SU-DHL-6 (cell line): ENCODE measurements at regions not wholly inside any gene's neighbourhood (a gene's known extent, or its start where the extent isn't known, plus 50 kb on each side); places are given as distances from the start of the nearest gene placed in this dataset.

ENCODE experiments used
- H2AFZ ChIP-seq: fragments of 200-600 bp; sonication (generic); 2 replicates; pipeline ENCODE4 v1.6.1; 2014; ENCODE audit warnings: low read depth, mild to moderate bottlenecking, moderate library complexity, mixed read lengths, antibody characterized with exemption, low read length; ENCODE audit not compliant: severe bottlenecking
- H3F3A ChIP-seq: fragments of 200-600 bp; shearing (Covaris generic); 2 replicates; pipeline ENCODE4 v1.6.0; 2016; ENCODE audit warnings: antibody characterized with exemption, mild to moderate bottlenecking; ENCODE audit not compliant: insufficient read depth
- H3K27ac ChIP-seq: fragments of 200-600 bp; sonication (generic); 2 replicates; pipeline ENCODE4 v1.5.1; 2016; ENCODE audit warnings: low read depth, mild to moderate bottlenecking, low read length, moderate library complexity, mixed read lengths
- H3K27me3 ChIP-seq: fragments of 200-600 bp; sonication (generic), shearing (Covaris generic); 2 replicates; pipeline ENCODE4 v1.6.0; 2014; ENCODE audit warnings: mild to moderate bottlenecking, low read length
- H3K36me3 ChIP-seq: fragments of 200-600 bp; sonication (generic); 2 replicates; pipeline ENCODE4 v1.6.1; 2014; ENCODE audit warnings: mild to moderate bottlenecking, low read length, mixed read lengths
- H3K4me2 ChIP-seq: fragments of 300-600, 200-600 bp; shearing (Covaris generic), sonication (generic); 2 replicates; pipeline ENCODE4 v1.6.0; 2014; ENCODE audit warnings: low read length, low read depth, mild to moderate bottlenecking; ENCODE audit not compliant: poor library complexity, severe bottlenecking
- H3K4me3 ChIP-seq: fragments of 200-600 bp; sonication (generic); 2 replicates; pipeline ENCODE4 v1.5.1; 2014; ENCODE audit warnings: antibody characterized with exemption, low read length, mild to moderate bottlenecking, mixed read lengths; ENCODE audit not compliant: insufficient read depth, poor library complexity, severe bottlenecking
- H3K79me2 ChIP-seq: fragments of 200-600 bp; sonication (generic); 2 replicates; pipeline ENCODE4 v1.6.1; 2014; ENCODE audit warnings: mild to moderate bottlenecking, low read length, moderate library complexity; ENCODE audit not compliant: insufficient read depth
- H3K9ac ChIP-seq: fragments of 200-600 bp; sonication (generic); 2 replicates; pipeline ENCODE4 v1.7.0; 2014; ENCODE audit warnings: mild to moderate bottlenecking, low read length
- H3K9me2 ChIP-seq: fragments of 200-600 bp; sonication (generic); replicated peaks from 2 replicates; pipeline ENCODE4 v1.6.1; 2014; ENCODE audit warnings: low read length; ENCODE audit not compliant: insufficient read depth
- H3K9me3 ChIP-seq: fragments of 200-600 bp; sonication (generic); 2 replicates; pipeline ENCODE4 v1.6.1; 2014; ENCODE audit warnings: low read length, mixed read lengths; ENCODE audit not compliant: insufficient read depth
- H4K20me1 ChIP-seq: fragments of 200-600 bp; sonication (generic); 2 replicates; pipeline ENCODE4 v1.6.1; 2014; ENCODE audit warnings: low read depth, mild to moderate bottlenecking, antibody characterized with exemption, low read length, moderate library complexity, mixed read lengths
- EZH2phosphoT487 ChIP-seq: fragments of 200-600 bp; sonication (generic), shearing (Covaris generic); conservative IDR thresholded peaks from 2 replicates; pipeline ENCODE4 v1.6.1; 2018; ENCODE audit warnings: mild to moderate bottlenecking, antibody characterized with exemption, low read length, moderate library complexity, mixed read lengths
- TF ChIP-seq, protein P1 (sequence below): fragments of 200-600 bp; sonication (generic); IDR thresholded peaks from one replicate; pipeline ENCODE4 v1.5.1; 2017; ENCODE audit warnings: antibody characterized with exemption, mild to moderate bottlenecking, low read length, moderate library complexity; ENCODE audit not compliant: insufficient read depth, poor library complexity, severe bottlenecking

DNA sequence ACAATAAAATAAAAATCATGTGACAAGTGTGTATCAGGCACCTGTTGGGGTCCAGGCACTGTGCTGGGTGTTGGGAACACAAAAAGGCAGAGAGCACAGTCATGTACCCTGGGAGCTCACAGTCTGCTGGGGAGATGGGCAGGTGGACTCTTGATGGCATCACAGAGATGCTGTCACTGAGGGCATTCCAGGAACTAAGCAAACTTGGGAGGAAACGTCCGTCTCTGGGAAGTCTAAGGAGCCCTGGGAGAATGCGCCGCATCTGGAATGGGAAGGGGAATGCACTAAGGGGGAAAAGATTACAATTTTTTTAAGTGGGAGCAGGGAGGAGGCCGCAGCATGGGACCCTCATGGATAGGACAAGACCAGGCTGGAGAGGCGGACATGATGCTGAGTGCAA lies 80.9 kb upstream of the ZNF423 start:
- Histone ChIP-seq H3K4me3 (no peak overlapping the region), H3K36me3 (no peaks in the 10 kb centered on the region), H3K9ac (no peak overlapping the region), H3K27me3 (no peaks in the 10 kb centered on the region), H4K20me1 (no peaks in the 10 kb centered on the region), H3K79me2 (no peaks in the 10 kb centered on the region), H3K9me3 (no peaks in the 10 kb centered on the region), H3K27ac (no peak overlapping the region), H2AFZ (no peak overlapping the region), H3K4me2 (no peak overlapping the region), H3F3A (no peaks in the 10 kb centered on the region), H3K9me2 (no peaks in the 10 kb centered on the region)
- no peak for TF ChIP-seq EZH2phosphoT487
- TF ChIP-seq, protein P1, sequence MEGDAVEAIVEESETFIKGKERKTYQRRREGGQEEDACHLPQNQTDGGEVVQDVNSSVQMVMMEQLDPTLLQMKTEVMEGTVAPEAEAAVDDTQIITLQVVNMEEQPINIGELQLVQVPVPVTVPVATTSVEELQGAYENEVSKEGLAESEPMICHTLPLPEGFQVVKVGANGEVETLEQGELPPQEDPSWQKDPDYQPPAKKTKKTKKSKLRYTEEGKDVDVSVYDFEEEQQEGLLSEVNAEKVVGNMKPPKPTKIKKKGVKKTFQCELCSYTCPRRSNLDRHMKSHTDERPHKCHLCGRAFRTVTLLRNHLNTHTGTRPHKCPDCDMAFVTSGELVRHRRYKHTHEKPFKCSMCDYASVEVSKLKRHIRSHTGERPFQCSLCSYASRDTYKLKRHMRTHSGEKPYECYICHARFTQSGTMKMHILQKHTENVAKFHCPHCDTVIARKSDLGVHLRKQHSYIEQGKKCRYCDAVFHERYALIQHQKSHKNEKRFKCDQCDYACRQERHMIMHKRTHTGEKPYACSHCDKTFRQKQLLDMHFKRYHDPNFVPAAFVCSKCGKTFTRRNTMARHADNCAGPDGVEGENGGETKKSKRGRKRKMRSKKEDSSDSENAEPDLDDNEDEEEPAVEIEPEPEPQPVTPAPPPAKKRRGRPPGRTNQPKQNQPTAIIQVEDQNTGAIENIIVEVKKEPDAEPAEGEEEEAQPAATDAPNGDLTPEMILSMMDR = no peak

DNA sequence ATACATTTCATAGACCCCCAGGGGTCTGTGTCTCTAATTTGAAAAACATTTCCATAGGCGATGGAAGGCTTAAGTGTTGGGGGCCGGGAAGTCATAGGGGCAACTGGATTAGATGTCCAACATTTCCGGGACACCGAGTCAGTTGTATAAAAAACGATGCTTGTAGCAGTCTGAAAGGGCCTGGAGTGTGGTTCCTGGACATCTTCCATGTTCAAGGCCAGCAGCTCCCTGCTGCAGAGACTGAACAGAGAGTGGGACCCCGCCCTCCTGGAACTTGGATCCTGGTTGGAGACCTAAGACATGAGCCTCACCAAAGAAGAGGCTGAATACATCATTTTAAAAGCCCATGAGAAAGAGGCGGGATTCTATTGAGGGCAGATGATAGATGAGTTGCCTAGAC lies 82.0 kb upstream of the ZNF423 start:
- H3K9me2 ChIP-seq = no peaks in the 10 kb centered on the region
- H3K9me3 ChIP-seq = no peaks in the 10 kb centered on the region
- H2AFZ ChIP-seq = no peak overlapping the region
- H3K27me3 ChIP-seq = no peaks in the 10 kb centered on the region
- H3K27ac ChIP-seq = no peak overlapping the region
- no peak overlapping the region for H3K9ac ChIP-seq
- H3K4me2 ChIP-seq = no peak overlapping the region
- H3K79me2 ChIP-seq = no peaks in the 10 kb centered on the region
- no peaks in the 10 kb centered on the region for H4K20me1 ChIP-seq
- no peak for TF ChIP-seq EZH2phosphoT487
- H3K36me3 ChIP-seq = no peaks in the 10 kb centered on the region
- no peaks in the 10 kb centered on the region for H3F3A ChIP-seq
- H3K4me3 ChIP-seq = no peak overlapping the region

DNA sequence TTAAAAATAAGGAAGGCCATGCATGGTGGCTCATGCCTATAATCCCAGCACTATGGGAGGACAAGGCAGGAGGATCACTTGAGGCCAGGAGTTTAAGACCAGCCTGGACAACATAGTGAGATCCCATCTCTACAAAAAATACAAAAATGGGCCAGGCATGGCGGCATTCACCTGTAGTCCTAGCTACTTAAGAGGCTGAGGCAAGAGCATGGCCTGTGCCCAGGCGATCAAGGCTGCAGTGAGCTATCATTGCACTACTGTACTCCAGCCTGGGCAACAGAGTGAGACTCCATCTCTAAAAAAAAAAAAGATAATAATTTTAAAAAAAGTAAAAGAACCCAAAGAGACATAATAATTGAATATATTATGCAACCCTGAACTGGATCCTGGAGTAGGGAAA lies 83.6 kb upstream of the ZNF423 start:
- H3K79me2 ChIP-seq = no peaks in the 10 kb centered on the region
- no peaks in the 10 kb centered on the region for H3K27me3 ChIP-seq
- H4K20me1 ChIP-seq = no peaks in the 10 kb centered on the region
- H3K4me3 ChIP-seq = no peak overlapping the region
- H3F3A ChIP-seq = no peaks in the 10 kb centered on the region
- no peaks in the 10 kb centered on the region for H3K9me3 ChIP-seq
- no peak overlapping the region for H3K27ac ChIP-seq
- no peak for TF ChIP-seq EZH2phosphoT487
- TF ChIP-seq, protein P1 = no peak
- H3K9ac ChIP-seq = no peak overlapping the region
- no peaks in the 10 kb centered on the region for H3K9me2 ChIP-seq
- no peaks in the 10 kb centered on the region for H3K36me3 ChIP-seq
- H2AFZ ChIP-seq = no peak overlapping the region
- H3K4me2 ChIP-seq = no peak overlapping the region

DNA sequence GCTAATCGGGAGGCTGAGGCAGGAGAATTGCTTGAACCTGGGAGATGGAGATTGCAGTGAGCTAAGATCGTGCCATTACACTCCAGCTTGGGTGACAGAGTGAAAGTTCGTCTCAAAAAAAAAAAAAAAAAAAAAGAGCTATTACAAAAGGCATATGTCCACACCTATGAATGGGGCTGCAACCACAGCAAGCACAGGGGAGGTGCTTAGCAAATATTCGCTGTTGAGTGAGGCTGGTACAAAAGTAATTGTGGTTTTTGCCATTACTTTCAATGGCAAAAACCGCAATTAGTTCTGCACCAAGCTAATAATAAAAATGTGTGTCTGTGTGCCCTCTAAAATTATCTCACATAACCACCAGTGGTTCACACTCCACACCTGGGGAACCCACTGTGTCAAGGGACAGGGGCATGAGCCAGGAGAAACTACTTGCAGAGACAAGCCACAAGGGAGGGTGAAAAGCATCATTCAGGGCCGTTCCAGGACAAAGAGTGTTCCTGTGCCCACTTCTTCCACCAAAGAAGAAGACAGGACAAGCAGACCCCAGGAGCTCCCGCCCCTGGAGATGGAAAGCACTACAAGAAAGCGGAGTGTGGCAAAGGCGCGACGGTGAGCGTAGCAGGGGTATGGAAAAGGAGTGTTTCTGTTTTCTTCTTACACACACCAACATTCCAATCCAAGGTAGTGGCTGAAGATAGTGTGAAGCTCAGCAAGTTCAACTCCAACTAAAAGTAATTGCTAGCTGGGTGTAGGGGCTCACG lies 84.4 kb upstream of the CNEP1R1 start:
- Histone ChIP-seq H3F3A (no peaks in the 10 kb centered on the region), H3K27me3 (no peaks in the 10 kb centered on the region), H2AFZ (no peak overlapping the region), H3K4me3 (no peak overlapping the region), H3K79me2 (no peaks in the 10 kb centered on the region), H3K9ac (no peak overlapping the region), H3K27ac (no peak overlapping the region), H3K36me3 (no peaks in the 10 kb centered on the region), H4K20me1 (no peaks in the 10 kb centered on the region), H3K4me2 (no peak overlapping the region), H3K9me2 (no peaks in the 10 kb centered on the region), H3K9me3 (no peaks in the 10 kb centered on the region)
- no peak for TF ChIP-seq EZH2phosphoT487
- TF ChIP-seq, protein P1 = no peak
